H1 (cell line): ENCODE measurements at regions not wholly inside any gene's neighbourhood (a gene's known extent, or its start where the extent isn't known, plus 50 kb on each side); places are given as distances from the start of the nearest gene placed in this dataset.

Experiments
- CTCF ChIA-PET: fragments of 300-600 bp; sonication (Branson Sonifier 250); formaldehyde crosslinking; loops from one replicate; lab custom pipeline; 2021; ENCODE audit not compliant: partially characterized antibody; lab: Charles Lee
- POLR2A ChIA-PET: fragments of 300-600 bp; sonication (Branson Sonifier 250); formaldehyde crosslinking; loops from one replicate; lab custom pipeline; 2021; ENCODE audit warnings: inconsistent platforms; ENCODE audit not compliant: partially characterized antibody; lab: Charles Lee
- DNase-seq, 2 experiments: peaks; one replicate each; pipeline versions ENCODE4 v3.0.0 to v3.0.0-alpha.2; 2010 to 2022; ENCODE audit warnings: low spot score in 2 of 2, low read depth in 1 of 2, mixed read lengths in 1 of 2
- FAIRE-seq: peaks from 2 replicates; lab custom pipeline; 2011; peaks lifted over from hg19 to GRCh38; lab: Jason Lieb, UNC
- H2AFZ ChIP-seq: 2 replicates; pipeline ENCODE4 v1.8.1; 2012; ENCODE audit warnings: low read length, inconsistent platforms
- H2AK5ac ChIP-seq: 2 replicates; pipeline ENCODE4 v1.6.1; 2013; ENCODE audit warnings: low read depth, low read length
- H2BK120ac ChIP-seq: replicated peaks from 2 replicates; pipeline ENCODE3; 2013; ENCODE audit warnings: low read depth, low read length, inconsistent platforms
- H2BK12ac ChIP-seq: 2 replicates; pipeline ENCODE4 v1.6.1; 2013; ENCODE audit warnings: low read depth, low read length
- H2BK15ac ChIP-seq: 2 replicates; pipeline ENCODE4 v1.6.1; 2013; ENCODE audit warnings: low read length
- H2BK20ac ChIP-seq: 2 replicates; pipeline ENCODE4 v1.6.1; 2013; ENCODE audit warnings: low read length
- H2BK5ac ChIP-seq: 2 replicates; pipeline ENCODE4 v1.6.1; 2013; ENCODE audit warnings: low read depth, low read length
- H3K14ac ChIP-seq: 2 replicates; pipeline ENCODE4 v1.6.1; 2013; ENCODE audit warnings: inconsistent platforms; ENCODE audit not compliant: insufficient read length
- H3K18ac ChIP-seq: 2 replicates; pipeline ENCODE4 v1.6.1; 2013; ENCODE audit warnings: low read length; ENCODE audit errors: extremely low read depth
- H3K23ac ChIP-seq: 2 replicates; pipeline ENCODE4 v1.6.1; 2013; ENCODE audit warnings: inconsistent platforms; ENCODE audit not compliant: insufficient read length
- H3K23me2 ChIP-seq: 2 replicates; pipeline ENCODE4 v1.6.1; 2013; ENCODE audit warnings: low read depth, low read length
- H3K27ac ChIP-seq: 2 replicates; pipeline ENCODE4 v1.6.1; 2011; ENCODE audit warnings: low read depth, low read length, inconsistent platforms
- H3K27me3 ChIP-seq, 4 experiments: replicated peaks in 1 of 4; 1 replicate in 1 of 4; 2 replicates in 3 of 4; pipeline versions ENCODE4 v1.6.1 to v1.8.1; 2011 to 2013; ENCODE audit warnings: low read length in 3 of 4, mild to moderate bottlenecking in 3 of 4, inconsistent platforms in 2 of 4, mixed read lengths in 2 of 4, moderate library complexity in 1 of 4; ENCODE audit not compliant: control insufficient read depth in 3 of 4, insufficient read depth in 3 of 4; ENCODE audit errors: extremely low read depth in 1 of 4
- H3K36me3 ChIP-seq, 4 experiments: 2 replicates each; pipeline versions ENCODE4 v1.6.1 to v1.8.1; 2011 to 2013; ENCODE audit warnings: mild to moderate bottlenecking in 4 of 4, low read length in 3 of 4, moderate library complexity in 2 of 4, control low read depth in 1 of 4, inconsistent platforms in 1 of 4; ENCODE audit not compliant: insufficient read depth in 4 of 4, control insufficient read depth in 2 of 4
- H3K4ac ChIP-seq: replicated peaks from 2 replicates; pipeline ENCODE3; 2013; ENCODE audit warnings: low read length, low read depth, mixed read lengths, inconsistent platforms; ENCODE audit not compliant: insufficient read length
- H3K4me1 ChIP-seq, 4 experiments: replicated peaks in 1 of 4; 1 replicate in 1 of 4; 2 replicates in 3 of 4; pipeline versions ENCODE4 v1.6.1 to v1.8.1; 2011 to 2013; ENCODE audit warnings: low read length in 3 of 4, inconsistent platforms in 2 of 4, mixed read lengths in 1 of 4; ENCODE audit not compliant: insufficient read depth in 4 of 4, control insufficient read depth in 3 of 4
- H3K4me2 ChIP-seq, 2 experiments: 2 replicates each; pipeline versions ENCODE4 v1.6.1 to v1.8.1; 2011 to 2013; ENCODE audit warnings: low read depth in 2 of 2, low read length in 2 of 2, control low read depth in 1 of 2, inconsistent platforms in 1 of 2, mild to moderate bottlenecking in 1 of 2; ENCODE audit not compliant: insufficient read depth in 1 of 2
- H3K4me3 ChIP-seq, 4 experiments: fragments of 200-600, 300-600 bp in 1 of 4; sonication (generic), shearing (Covaris generic), sonication (Bioruptor Twin) in 1 of 4; 2 replicates each; pipeline versions ENCODE4 v1.5.1 to v1.8.1; 2011 to 2016; ENCODE audit warnings: low read length in 4 of 4, low read depth in 3 of 4, control low read depth in 2 of 4, inconsistent platforms in 2 of 4, mild to moderate bottlenecking in 2 of 4, mixed read lengths in 1 of 4, moderate library complexity in 1 of 4; ENCODE audit not compliant: insufficient read depth in 2 of 4; ENCODE audit errors: extremely low read depth in 1 of 4
- H3K56ac ChIP-seq: replicated peaks from 2 replicates; pipeline ENCODE3; 2013; ENCODE audit warnings: low read depth, mild to moderate bottlenecking, mixed read lengths, low read length, inconsistent platforms; ENCODE audit not compliant: insufficient read length
- H3K79me1 ChIP-seq: 2 replicates; pipeline ENCODE4 v1.6.1; 2013; ENCODE audit warnings: low read depth, low read length, control low read depth
- H3K79me2 ChIP-seq, 2 experiments: 2 replicates each; pipeline versions ENCODE4 v1.6.1 to v1.8.1; 2012 to 2013; ENCODE audit warnings: low read length in 2 of 2, mild to moderate bottlenecking in 2 of 2, inconsistent platforms in 1 of 2; ENCODE audit not compliant: insufficient read depth in 2 of 2, control insufficient read depth in 1 of 2
- H3K9ac ChIP-seq, 4 experiments: replicated peaks in 1 of 4; 1 replicate in 1 of 4; 2 replicates in 3 of 4; pipeline versions ENCODE4 v1.6.1 to v1.8.1; 2011 to 2013; ENCODE audit warnings: low read depth in 3 of 4, low read length in 3 of 4, control low read depth in 2 of 4, mild to moderate bottlenecking in 2 of 4, moderate library complexity in 2 of 4, inconsistent platforms in 1 of 4; ENCODE audit errors: extremely low read depth in 1 of 4
- H3K9me3 ChIP-seq, 2 experiments: 2 replicates each; pipeline versions ENCODE4 v1.6.1 to v1.8.1; 2012 to 2013; ENCODE audit warnings: mild to moderate bottlenecking in 2 of 2, moderate library complexity in 2 of 2, control low read depth in 1 of 2, inconsistent platforms in 1 of 2, low read depth in 1 of 2, low read length in 1 of 2, mixed read lengths in 1 of 2; ENCODE audit not compliant: insufficient read depth in 2 of 2
- H4K20me1 ChIP-seq, 2 experiments: replicated peaks in 1 of 2; 2 replicates each; pipeline versions ENCODE3 to v1.8.1; 2011 to 2013; ENCODE audit warnings: inconsistent platforms in 2 of 2, low read length in 2 of 2, mild to moderate bottlenecking in 1 of 2; ENCODE audit not compliant: insufficient read depth in 2 of 2, control insufficient read depth in 1 of 2
- H4K5ac ChIP-seq: 2 replicates; pipeline ENCODE4 v1.6.1; 2013; ENCODE audit warnings: low read length, low read depth, mixed read lengths, inconsistent platforms; ENCODE audit not compliant: insufficient read length
- H4K8ac ChIP-seq: 2 replicates; pipeline ENCODE4 v1.8.0; 2013; ENCODE audit warnings: mild to moderate bottlenecking, moderate library complexity, low read length, inconsistent platforms; ENCODE audit not compliant: insufficient read depth; ENCODE audit errors: extremely low read depth
- H4K91ac ChIP-seq: replicated peaks from 2 replicates; pipeline ENCODE3; 2013; ENCODE audit warnings: low read length, mixed read lengths, inconsistent platforms; ENCODE audit not compliant: insufficient read length
- CHD2 ChIP-seq: IDR thresholded peaks from 2 replicates; pipeline ENCODE4 v1.6.1; 2012; ENCODE audit warnings: low read length, improper control_type of control experiment
- CTCF ChIP-seq, 3 experiments: IDR thresholded peaks; 1 replicate in 2 of 3; 2 replicates in 1 of 3; pipeline versions ENCODE4 v1.5.1 to v1.6.1; 2011; ENCODE audit warnings: low read length in 3 of 3, mild to moderate bottlenecking in 3 of 3, inconsistent platforms in 2 of 3, low read depth in 1 of 3, moderate library complexity in 1 of 3; ENCODE audit not compliant: insufficient read depth in 1 of 3; ENCODE audit errors: control extremely low read depth in 1 of 3
- E2F6 ChIP-seq: IDR thresholded peaks from 2 replicates; pipeline ENCODE4 v1.6.1; 2012; ENCODE audit warnings: inconsistent platforms
- KDM4A ChIP-seq: IDR thresholded peaks from one replicate; pipeline ENCODE4 v1.7.1; 2012; ENCODE audit warnings: low read depth, mild to moderate bottlenecking, moderate library complexity, low read length, inconsistent platforms; ENCODE audit not compliant: severe bottlenecking
- MAX ChIP-seq: IDR thresholded peaks from 2 replicates; pipeline ENCODE4 v1.6.1; 2012; ENCODE audit warnings: inconsistent platforms
- RAD21 ChIP-seq, 2 experiments: IDR thresholded peaks in 1 of 2; conservative IDR thresholded peaks in 1 of 2; 2 replicates each; pipeline ENCODE4 v1.6.1; 2011; ENCODE audit warnings: low read depth in 2 of 2, low read length in 2 of 2, improper control_type of control experiment in 1 of 2, inconsistent platforms in 1 of 2, mild to moderate bottlenecking in 1 of 2, moderate library complexity in 1 of 2
- RBBP5 ChIP-seq: IDR thresholded peaks from 2 replicates; pipeline ENCODE4 v1.7.1; 2012; ENCODE audit warnings: low read depth, mild to moderate bottlenecking, inconsistent platforms, low read length, moderate library complexity, borderline replicate concordance
- WGBS, 2 experiments: shearing (Covaris generic) in 1 of 2; methylation state at CpG; one replicate each; pipeline versions ENCODE4 v1.1.6 to v1.1.7; 2013 to 2015; ENCODE audit warnings: low lambda C conversion rate in 2 of 2, mixed read lengths in 2 of 2, inconsistent platforms in 1 of 2, low coverage in 1 of 2, missing lambda C conversion rate in 1 of 2; ENCODE audit not compliant: insufficient replicate concordance in 2 of 2, insufficient coverage in 1 of 2, insufficient read length in 1 of 2; ENCODE audit errors: extremely low coverage in 1 of 2, missing lambda C conversion rate in 1 of 2; 5-methylcytosine and 5-hydroxymethylcytosine counted together

- Histone ChIP-seq H4K5ac (no peak overlapping the region), H2AK5ac (no peak overlapping the region), H3K23ac (no peak overlapping the region), H3K23me2 (no peaks in the 10 kb centered on the region), H3K27me3 (no peaks in the 10 kb centered on the region), H3K9ac (no peak overlapping the region), H4K20me1 (no peaks in the 10 kb centered on the region), H2BK12ac (no peak overlapping the region), H3K18ac (no peak overlapping the region), H4K91ac (no peak overlapping the region), H3K56ac (no peak overlapping the region), H3K4ac (no peak overlapping the region), H4K8ac (no peak overlapping the region), H2AFZ (no peak overlapping the region), H2BK15ac (no peak overlapping the region), H3K4me3 (no peak overlapping the region), H2BK5ac (no peak overlapping the region), H3K36me3 (no peaks in the 10 kb centered on the region), H3K4me1 (no peaks in the 10 kb centered on the region), H3K27ac (no peak overlapping the region), H3K9me3 (peaks cover 0 to 6% of the 10 kb centered on the region in 2 experiments; a peak in 2 of 4 replicates), H3K79me2 (no peaks in the 10 kb centered on the region), H3K79me1 (no peaks in the 10 kb centered on the region), H3K14ac (no peak overlapping the region), H3K4me2 (no peak overlapping the region), H2BK20ac (no peak overlapping the region), H2BK120ac (no peak overlapping the region)
- WGBS, 2 experiments = 97% methylated on average over 36 of the region's 49 CpGs; no CpG with 5 or more reads in 1 of the 2 experiments
- FAIRE-seq (no peak), DNase-seq (peak in 1 of 2 experiments; percentile 43)
- ChIA-PET CTCF (interaction anchor here (0.6 kb wide), 1 partner anchor 27 kb away, joined by 3 read pairs; no protein-coding TSS in a partner anchor), POLR2A (no interaction called here)
- TF ChIP-seq CTCF (IDR thresholded peaks at IDR 0.05; ENCODE audit: control extremely low read depth in 1 of 3, insufficient read depth in 1 of 3, low read depth in 1 of 3, low read length in 3 of 3) = peak in 2 of 3 experiments; percentile 26 to 47; a peak in 2 of 4 replicates
- no peak for TF ChIP-seq RBBP5
- no peak for TF ChIP-seq KDM4A
- peak; percentile 30 to 44; a peak in 3 of 4 replicates for TF ChIP-seq RAD21 (IDR thresholded peaks at IDR 0.05 in 1 of 2, conservative IDR thresholded peaks at IDR 0.05 in 1 of 2; ENCODE audit: low read depth in 2 of 2, low read length in 2 of 2)
- TF ChIP-seq CHD2 = no peak
- peak; percentile 62; the same call in 1 of the 2 replicates for TF ChIP-seq E2F6
- peak; percentile 42; the same call in 1 of the 2 replicates for TF ChIP-seq MAX
Observed at GRCh38 chr9:11618241-11618805, 1005.5 kb upstream of the PTPRD start.
